BE2C (cell line): ENCODE measurements at regions not wholly inside any gene's neighbourhood (a gene's known extent, or its start where the extent isn't known, plus 50 kb on each side); places are given as distances from the start of the nearest gene placed in this dataset.
"Not testable (repeated sequence)": the region's sequence is repeated elsewhere in the genome, so short reads cannot be mapped to it uniquely, and the experiment has no call there.

Experiments
- DNase-seq: peaks from one replicate; pipeline ENCODE4 v3.0.0-alpha.2; 2020
- H3K27me3 ChIP-seq: fragments of 250-450 bp; sonication (Bioruptor Pico); 2 replicates; pipeline ENCODE4 v1.5.1; 2020; ENCODE audit warnings: mild to moderate bottlenecking
- H3K36me3 ChIP-seq: fragments of 250-450 bp; sonication (Bioruptor Pico); 2 replicates; pipeline ENCODE4 v1.5.1; 2020; ENCODE audit warnings: mild to moderate bottlenecking
- H3K4me1 ChIP-seq: fragments of 250-450 bp; sonication (Bioruptor Pico); 2 replicates; pipeline ENCODE4 v1.5.1; 2020
- H3K4me3 ChIP-seq: 2 replicates; pipeline ENCODE4 v1.5.1; 2011; ENCODE audit warnings: low read depth, low read length
- H3K9me3 ChIP-seq: fragments of 250-450 bp; sonication (Bioruptor Pico); 2 replicates; pipeline ENCODE4 v1.5.1; 2020
- TF ChIP-seq, protein P1 (sequence below): IDR thresholded peaks from 2 replicates; pipeline ENCODE4 v1.5.1; 2012; ENCODE audit warnings: mild to moderate bottlenecking, low read depth, low read length

DNA sequence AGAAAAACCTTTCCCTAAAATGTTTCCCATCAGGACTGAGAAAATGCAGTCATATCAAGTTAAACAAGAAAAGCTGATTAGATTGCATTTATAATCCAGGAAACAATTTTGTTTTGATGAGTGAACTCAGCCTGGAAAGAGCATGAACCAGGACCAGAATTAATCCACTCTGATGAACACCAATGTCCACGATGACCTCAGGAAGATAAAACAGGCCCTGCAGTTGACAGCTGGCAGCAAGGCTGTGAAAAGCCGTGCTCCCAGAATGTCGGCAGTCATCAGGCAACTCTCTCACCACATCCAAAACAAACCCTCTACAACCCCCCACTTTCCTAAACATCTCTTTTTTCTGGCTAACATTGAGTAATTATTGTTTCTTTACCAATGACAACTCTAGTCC lies 74.0 kb upstream of the PROKR2 start:
- no peaks in the 10 kb centered on the region for H3K9me3 ChIP-seq
- DNase-seq: no peak
- H3K4me3 ChIP-seq: no peak overlapping the region
- TF ChIP-seq, protein P1, sequence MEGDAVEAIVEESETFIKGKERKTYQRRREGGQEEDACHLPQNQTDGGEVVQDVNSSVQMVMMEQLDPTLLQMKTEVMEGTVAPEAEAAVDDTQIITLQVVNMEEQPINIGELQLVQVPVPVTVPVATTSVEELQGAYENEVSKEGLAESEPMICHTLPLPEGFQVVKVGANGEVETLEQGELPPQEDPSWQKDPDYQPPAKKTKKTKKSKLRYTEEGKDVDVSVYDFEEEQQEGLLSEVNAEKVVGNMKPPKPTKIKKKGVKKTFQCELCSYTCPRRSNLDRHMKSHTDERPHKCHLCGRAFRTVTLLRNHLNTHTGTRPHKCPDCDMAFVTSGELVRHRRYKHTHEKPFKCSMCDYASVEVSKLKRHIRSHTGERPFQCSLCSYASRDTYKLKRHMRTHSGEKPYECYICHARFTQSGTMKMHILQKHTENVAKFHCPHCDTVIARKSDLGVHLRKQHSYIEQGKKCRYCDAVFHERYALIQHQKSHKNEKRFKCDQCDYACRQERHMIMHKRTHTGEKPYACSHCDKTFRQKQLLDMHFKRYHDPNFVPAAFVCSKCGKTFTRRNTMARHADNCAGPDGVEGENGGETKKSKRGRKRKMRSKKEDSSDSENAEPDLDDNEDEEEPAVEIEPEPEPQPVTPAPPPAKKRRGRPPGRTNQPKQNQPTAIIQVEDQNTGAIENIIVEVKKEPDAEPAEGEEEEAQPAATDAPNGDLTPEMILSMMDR: no peak
- no peaks in the 10 kb centered on the region for H3K36me3 ChIP-seq
- H3K4me1 ChIP-seq: no peaks in the 10 kb centered on the region
- peaks cover 11% of the 10 kb centered on the region for H3K27me3 ChIP-seq

DNA sequence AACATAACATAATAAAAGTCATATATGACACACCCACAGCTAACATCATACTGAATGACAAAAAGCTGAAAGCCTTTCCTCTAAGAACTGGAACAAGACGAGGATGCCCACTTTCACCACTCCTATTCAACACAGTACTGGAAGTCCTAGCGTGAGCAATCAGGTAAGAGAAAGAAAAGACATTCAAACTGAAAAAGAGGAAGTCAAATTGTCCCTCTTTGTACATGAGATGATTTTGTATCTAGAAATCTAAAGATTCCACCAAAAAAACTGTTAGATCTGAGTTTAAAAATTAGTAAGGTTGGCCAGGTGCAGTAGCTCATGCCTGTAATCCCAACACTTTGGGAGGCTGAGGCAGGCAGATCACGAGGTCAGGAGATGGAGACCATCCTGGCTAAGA lies 70.1 kb upstream of the PROKR2 start:
- H3K36me3 ChIP-seq, H3K4me3 ChIP-seq, H3K9me3 ChIP-seq, H3K4me1 ChIP-seq, DNase-seq, H3K27me3 ChIP-seq: not testable (repeated sequence)

DNA sequence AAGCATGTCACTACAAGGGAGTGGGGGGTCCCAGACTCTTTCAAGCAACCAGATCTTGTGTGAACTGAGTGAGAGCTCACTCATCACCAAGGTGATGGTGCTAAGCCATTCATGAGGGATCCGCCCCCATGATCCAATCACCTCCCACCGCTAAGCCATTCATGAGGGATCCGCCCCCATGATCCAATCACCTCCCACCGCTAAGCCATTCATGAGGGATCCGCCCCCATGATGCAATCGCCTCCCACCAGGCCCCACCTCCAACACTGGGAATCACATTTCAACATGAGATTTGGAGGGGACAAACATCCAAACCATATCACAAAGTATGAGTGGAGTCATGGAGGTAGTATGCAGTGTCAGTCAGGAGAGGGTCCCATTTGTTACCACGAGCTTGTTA lies 64.8 kb upstream of the PROKR2 start:
- not testable (repeated sequence) for H3K27me3 ChIP-seq, H3K4me3 ChIP-seq, DNase-seq, H3K36me3 ChIP-seq, H3K4me1 ChIP-seq, H3K9me3 ChIP-seq

DNA sequence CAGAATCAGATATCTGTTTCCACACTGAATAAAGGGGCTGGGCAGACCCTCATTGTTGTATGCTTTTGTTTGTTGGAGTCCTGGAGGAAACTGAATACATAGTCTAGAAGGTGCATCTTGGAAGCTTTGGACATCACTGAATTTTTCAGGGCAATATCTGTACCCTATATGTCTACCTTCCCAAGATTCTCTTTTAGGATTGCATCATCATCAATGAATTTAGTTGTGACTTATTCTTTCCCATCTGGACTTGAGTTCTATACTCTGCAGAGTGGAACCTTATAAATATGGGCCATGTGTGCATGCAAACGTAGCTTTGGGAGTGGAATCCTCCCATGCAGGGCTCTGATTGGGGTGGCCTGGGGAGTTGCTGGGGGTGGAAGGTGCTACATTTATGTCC lies 60.7 kb upstream of the PROKR2 start:
- Histone ChIP-seq H3K4me3 (no peak overlapping the region), H3K36me3 (no peaks in the 10 kb centered on the region), H3K4me1 (no peaks in the 10 kb centered on the region), H3K9me3 (no peaks in the 10 kb centered on the region), H3K27me3 (no peaks in the 10 kb centered on the region; the same call in 1 of the 2 replicates)
- DNase-seq: no peak
- TF ChIP-seq, protein P1: no peak

DNA sequence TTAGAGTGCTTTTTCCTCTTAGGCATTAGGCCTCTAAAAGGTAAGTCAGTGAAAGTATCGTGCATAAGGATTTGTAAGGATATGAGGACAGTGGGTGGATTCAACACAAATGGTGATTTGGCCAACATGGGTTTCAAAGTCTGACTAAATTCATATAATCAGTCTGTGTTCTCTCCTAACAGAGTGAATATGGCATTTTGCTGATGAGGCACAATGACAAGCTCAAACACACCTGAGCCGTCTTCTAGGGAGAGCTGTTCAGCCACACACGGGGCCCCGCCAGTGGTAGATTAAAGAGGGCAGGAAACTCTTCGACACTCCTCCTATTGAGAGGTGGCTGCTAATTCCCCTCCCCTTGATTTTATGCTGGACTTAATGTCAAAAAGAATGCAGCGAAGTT lies 59.5 kb upstream of the PROKR2 start:
- Histone ChIP-seq H3K36me3 (no peaks in the 10 kb centered on the region), H3K4me3 (no peak overlapping the region), H3K9me3 (no peaks in the 10 kb centered on the region), H3K27me3 (no peaks in the 10 kb centered on the region; the same call in 1 of the 2 replicates), H3K4me1 (no peaks in the 10 kb centered on the region)
- TF ChIP-seq, protein P1: no peak
- no peak for DNase-seq

DNA sequence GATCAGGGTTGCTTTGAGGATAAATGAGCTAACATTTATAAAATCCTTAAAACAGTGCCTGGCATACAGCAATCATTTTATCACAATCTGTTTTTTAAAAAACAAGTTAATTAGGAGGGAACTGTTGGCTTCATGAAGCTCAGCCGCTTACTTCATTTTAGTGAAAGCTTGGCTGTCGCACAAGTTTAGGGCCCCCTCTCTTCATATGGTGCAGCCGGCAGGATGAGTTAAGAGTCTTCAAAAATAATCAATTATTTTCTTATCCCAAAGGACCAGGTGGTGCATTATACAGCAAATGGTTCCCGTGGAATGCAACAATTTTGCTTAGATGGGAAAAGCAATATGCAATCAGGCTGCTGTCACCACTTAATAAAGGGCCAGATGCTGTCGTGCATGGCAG lies 57.4 kb upstream of the PROKR2 start:
- H3K9me3 ChIP-seq: no peaks in the 10 kb centered on the region

DNA sequence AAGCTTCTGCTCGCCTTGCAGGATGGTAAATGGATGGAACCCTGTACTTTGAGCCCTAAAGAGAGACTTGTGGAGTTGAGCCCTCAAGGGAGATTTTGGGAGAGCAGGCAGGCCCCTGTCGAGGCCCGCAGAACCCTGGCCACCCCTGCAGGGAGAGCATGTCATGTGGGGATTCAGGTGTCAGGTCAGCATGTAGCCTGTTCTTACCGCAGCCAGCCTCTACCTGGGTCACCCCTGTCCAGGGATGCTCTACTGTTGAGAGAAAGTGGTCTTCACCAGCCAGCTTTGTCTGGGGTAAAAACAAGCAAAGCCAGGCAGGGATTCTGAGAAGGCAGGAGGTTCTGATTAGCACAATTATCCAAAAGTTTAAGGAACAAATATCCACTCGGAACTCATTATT lies 55.6 kb upstream of the PROKR2 start:
- H3K4me3 ChIP-seq: no peak overlapping the region
- no peaks in the 10 kb centered on the region for H3K4me1 ChIP-seq
- H3K27me3 ChIP-seq: no peaks in the 10 kb centered on the region; the same call in 1 of the 2 replicates
- no peak for DNase-seq
- TF ChIP-seq, protein P1: no peak
- H3K9me3 ChIP-seq: no peaks in the 10 kb centered on the region
- H3K36me3 ChIP-seq: no peaks in the 10 kb centered on the region

More for the DNA sequence above, 57.4 kb upstream of the PROKR2 start:
- H3K27me3 ChIP-seq: no peaks in the 10 kb centered on the region; the same call in 1 of the 2 replicates
- H3K36me3 ChIP-seq: no peaks in the 10 kb centered on the region
- DNase-seq: no peak
- TF ChIP-seq, protein P1: no peak
- H3K4me1 ChIP-seq: no peaks in the 10 kb centered on the region
- H3K4me3 ChIP-seq: no peak overlapping the region
